Stimulated activated effector memory CD8-positive, alpha-beta T cell treated with anti-CD3 and anti-CD28 coated beads, Interleukin-12 subunit alpha, Interleukin-12 subunit beta, amount 100 ng/mL, for 72 hours (primary cell): ENCODE measurements at regions not wholly inside any gene's neighbourhood (a gene's known extent, or its start where the extent isn't known, plus 50 kb on each side); places are given as distances from the start of the nearest gene placed in this dataset.
A peak's percentile ranks its signal among the peaks of the same experiment; 100 is the strongest.

Source experiments
- ATAC-seq: fragments of 150-1000 bp; cut with Tn5 transposase; 2 replicates; pipeline ENCODE4 v1.10.0; 2021
- DNase-seq, 2 donors: peaks; one replicate each; pipeline ENCODE4 v3.0.0; 2021 to 2022; ENCODE audit warnings: low spot score in 2 of 2
- H3K27ac Mint-ChIP-seq: one replicate; pipeline ENCODE4 v1.8.0; 2022; ENCODE audit warnings: mild to moderate bottlenecking, mixed read lengths
- H3K36me3 Mint-ChIP-seq: one replicate; pipeline ENCODE4 v1.8.0; 2022; ENCODE audit warnings: mild to moderate bottlenecking, mixed read lengths
- H3K4me1 Mint-ChIP-seq: one replicate; pipeline ENCODE4 v1.8.0; 2022; ENCODE audit warnings: mixed read lengths
- H3K4me3 Mint-ChIP-seq: one replicate; pipeline ENCODE4 v1.8.0; 2022; ENCODE audit warnings: mild to moderate bottlenecking, mixed read lengths
- H3K9me3 Mint-ChIP-seq: one replicate; pipeline ENCODE4 v1.8.0; 2022; ENCODE audit warnings: mixed read lengths

- DNase-seq (no peak), ATAC-seq (no peak)
- Mint-ChIP-seq H3K27ac (no peak overlapping the region), H3K9me3 (no peaks in the 10 kb centered on the region), H3K36me3 (no peaks in the 10 kb centered on the region), H3K4me1 (peaks cover 12% of the 10 kb centered on the region), H3K4me3 (no peak overlapping the region)
Measured at GRCh38 chr6:144646093-144647056, 361.2 kb downstream of the UTRN start.

GRCh38 chr6:144647406-144647964, 362.4 kb downstream of the UTRN start:
- Mint-ChIP-seq H3K9me3 (no peaks in the 10 kb centered on the region), H3K4me1 (peaks cover 23% of the 10 kb centered on the region), H3K36me3 (no peaks in the 10 kb centered on the region), H3K27ac (no peak overlapping the region), H3K4me3 (no peak overlapping the region)
- DNase-seq (no peak), ATAC-seq (no peak)

- Mint-ChIP-seq H3K4me1 (peaks cover 26% of the 10 kb centered on the region), H3K4me3 (no peak overlapping the region), H3K27ac (peak overlapping the region; percentile 26), H3K36me3 (no peaks in the 10 kb centered on the region), H3K9me3 (no peaks in the 10 kb centered on the region)
- DNase-seq (no peak), ATAC-seq (no peak)
Measured at GRCh38 chr6:144647971-144648651, 363.0 kb downstream of the UTRN start.

GRCh38 chr6:144649085-144649484, 363.9 kb downstream of the UTRN start:
- Mint-ChIP-seq H3K9me3 (no peaks in the 10 kb centered on the region), H3K4me3 (no peak overlapping the region), H3K27ac (peak overlapping the region; percentile 26), H3K4me1 (peaks cover 34% of the 10 kb centered on the region), H3K36me3 (no peaks in the 10 kb centered on the region)
- DNase-seq (no peak), ATAC-seq (no peak)

GRCh38 chr6:144651234-144651633, 366.1 kb downstream of the UTRN start:
- Mint-ChIP-seq H3K27ac (no peak overlapping the region), H3K4me1 (peaks cover 30% of the 10 kb centered on the region), H3K9me3 (no peaks in the 10 kb centered on the region), H3K36me3 (no peaks in the 10 kb centered on the region), H3K4me3 (no peak overlapping the region)
- no peak for ATAC-seq
- no peak for DNase-seq

GRCh38 chr6:144652292-144652891, 367.3 kb downstream of the UTRN start:
- no peaks in the 10 kb centered on the region for H3K36me3 Mint-ChIP-seq
- H3K9me3 Mint-ChIP-seq = no peaks in the 10 kb centered on the region
- H3K27ac Mint-ChIP-seq = no peak overlapping the region
- no peak overlapping the region for H3K4me3 Mint-ChIP-seq
- ATAC-seq (no peak), DNase-seq (no peak)
- peaks cover 30% of the 10 kb centered on the region for H3K4me1 Mint-ChIP-seq

GRCh38 chr6:144653885-144654505, 368.9 kb downstream of the UTRN start:
- H3K27ac Mint-ChIP-seq = peak overlapping the region; percentile 21
- H3K4me1 Mint-ChIP-seq = peaks cover 33% of the 10 kb centered on the region
- DNase-seq (no peak), ATAC-seq (peak; percentile 90)
- H3K36me3 Mint-ChIP-seq = peaks cover 1% of the 10 kb centered on the region
- no peaks in the 10 kb centered on the region for H3K9me3 Mint-ChIP-seq
- H3K4me3 Mint-ChIP-seq = peak overlapping the region; percentile 23

GRCh38 chr6:144654506-144654905, 369.4 kb downstream of the UTRN start:
- Mint-ChIP-seq H3K27ac (no peak overlapping the region), H3K9me3 (no peaks in the 10 kb centered on the region), H3K36me3 (peaks cover 6% of the 10 kb centered on the region), H3K4me3 (peak overlapping the region; percentile 23), H3K4me1 (peaks cover 38% of the 10 kb centered on the region)
- DNase-seq = no peak
- ATAC-seq = no peak

GRCh38 chr6:144655376-144655775, 370.2 kb downstream of the UTRN start:
- peak; percentile 33 for ATAC-seq
- no peak for DNase-seq
- Mint-ChIP-seq H3K27ac (no peak overlapping the region), H3K4me1 (peaks cover 39% of the 10 kb centered on the region), H3K4me3 (no peak overlapping the region), H3K9me3 (no peaks in the 10 kb centered on the region), H3K36me3 (peaks cover 9% of the 10 kb centered on the region)

GRCh38 chr6:144657691-144658090, 372.6 kb downstream of the UTRN start:
- no peak overlapping the region for H3K27ac Mint-ChIP-seq
- H3K4me3 Mint-ChIP-seq = no peak overlapping the region

GRCh38 chr6:144659202-144660182, 374.4 kb downstream of the UTRN start:
- peak; percentile 59 for ATAC-seq
- Mint-ChIP-seq H3K9me3 (no peaks in the 10 kb centered on the region), H3K4me3 (peak overlapping the region; percentile 62), H3K36me3 (peaks cover 9% of the 10 kb centered on the region), H3K27ac (peak overlapping the region; percentile 93), H3K4me1 (peaks cover 27% of the 10 kb centered on the region)
- DNase-seq = peak in 1 of 2 donors; percentile 56

More at GRCh38 chr6:144657691-144658090, 372.6 kb downstream of the UTRN start:
- Mint-ChIP-seq H3K9me3 (no peaks in the 10 kb centered on the region), H3K4me1 (peaks cover 33% of the 10 kb centered on the region), H3K36me3 (peaks cover 9% of the 10 kb centered on the region)
- DNase-seq (no peak), ATAC-seq (no peak)

- peak overlapping the region; percentile 93 for H3K27ac Mint-ChIP-seq
Measured at GRCh38 chr6:144660561-144661115, 375.5 kb downstream of the UTRN start.

GRCh38 chr6:144661116-144661806, 376.1 kb downstream of the UTRN start:
- ATAC-seq = no peak
- no peaks in the 10 kb centered on the region for H3K9me3 Mint-ChIP-seq
- no peak for DNase-seq
- no peak overlapping the region for H3K4me3 Mint-ChIP-seq
- H3K4me1 Mint-ChIP-seq = peaks cover 36% of the 10 kb centered on the region
- peaks cover 9% of the 10 kb centered on the region for H3K36me3 Mint-ChIP-seq
- no peak overlapping the region for H3K27ac Mint-ChIP-seq

More at GRCh38 chr6:144660561-144661115, 375.5 kb downstream of the UTRN start:
- Mint-ChIP-seq H3K4me3 (no peak overlapping the region), H3K9me3 (no peaks in the 10 kb centered on the region), H3K4me1 (peaks cover 30% of the 10 kb centered on the region), H3K36me3 (peaks cover 9% of the 10 kb centered on the region)
- DNase-seq (no peak), ATAC-seq (no peak)
